ENCODE measurements at regions not wholly inside any gene's neighbourhood (a gene's known extent, or its start where the extent isn't known, plus 50 kb on each side); places are given as distances from the start of the nearest gene placed in this dataset.

DNA sequence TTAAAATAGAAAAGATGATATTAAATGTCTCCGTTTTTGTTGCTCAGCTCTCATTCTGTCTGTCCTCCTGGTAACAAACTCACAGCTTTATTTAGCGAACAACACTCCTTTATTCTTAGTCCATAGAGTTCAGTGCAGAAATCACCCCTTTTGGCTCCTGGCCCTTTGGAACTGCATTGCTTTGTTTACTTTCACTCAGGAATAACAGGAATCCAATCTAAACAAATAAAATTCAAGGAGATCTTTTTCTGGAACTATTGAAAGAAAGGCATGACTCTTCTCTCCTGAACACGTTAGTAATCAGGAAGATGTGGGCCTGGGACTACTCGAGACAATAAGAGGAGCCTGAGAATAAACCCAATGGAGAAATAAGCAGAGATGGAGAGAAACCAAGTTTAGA, 409.2 kb downstream of the DIPK2A start:
- DNase-seq (ENCODE audit: low spot score): no peak

DNA sequence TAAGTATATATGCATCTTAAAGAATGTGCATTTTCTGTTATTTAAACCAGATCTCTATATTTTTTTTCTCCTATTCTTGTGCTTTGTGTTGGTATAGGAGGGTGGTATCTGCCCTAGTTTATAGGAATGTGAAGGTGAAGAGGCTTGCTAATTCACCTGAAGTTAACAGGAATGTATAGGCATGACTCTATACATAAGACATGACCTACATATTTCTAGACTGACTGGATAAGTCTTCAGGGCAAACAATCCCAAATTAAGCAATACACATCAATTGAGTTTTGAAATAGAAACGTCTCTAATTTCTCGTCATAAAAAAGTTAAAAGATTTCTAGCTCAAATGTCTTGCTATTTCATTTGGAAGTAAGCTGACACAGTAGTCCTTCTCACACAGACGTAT, 410.0 kb downstream of the DIPK2A start:
- DNase-seq (ENCODE audit: low spot score): no peak

DNA sequence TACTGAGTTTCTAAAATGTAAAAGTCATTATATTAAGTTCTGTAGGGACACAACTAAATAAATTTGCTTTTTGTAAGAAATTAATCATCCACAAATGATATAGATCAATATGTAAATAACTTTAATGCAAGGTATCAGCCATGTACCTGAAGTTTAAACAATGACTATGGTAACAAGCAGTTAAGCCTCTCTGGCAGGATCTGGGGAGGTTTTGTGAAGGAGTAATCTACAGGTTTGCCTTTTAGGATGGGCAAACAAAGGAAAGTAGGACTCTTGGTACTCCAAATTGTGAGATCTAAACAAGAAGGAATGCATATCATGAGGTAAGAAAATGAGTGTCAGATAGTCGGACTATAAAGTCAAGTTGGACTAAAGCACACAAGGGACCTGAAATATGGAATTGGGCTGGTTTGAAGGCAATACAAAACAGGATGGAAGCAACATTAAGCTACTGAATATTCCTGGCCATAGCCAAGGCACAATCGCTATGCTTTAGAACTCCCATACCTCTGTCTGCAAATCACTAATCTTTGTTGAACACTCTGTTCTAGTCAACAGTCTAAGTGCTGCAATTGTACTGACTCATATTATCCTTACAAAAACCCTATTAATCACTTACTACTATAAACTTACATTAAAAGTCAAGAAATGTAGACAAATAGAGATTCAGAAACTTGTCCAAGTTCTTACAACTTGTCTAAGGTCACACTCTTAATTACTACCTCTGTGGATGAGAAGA, 412.8 kb downstream of the DIPK2A start:
- no peak for DNase-seq (ENCODE audit: low spot score)

DNA sequence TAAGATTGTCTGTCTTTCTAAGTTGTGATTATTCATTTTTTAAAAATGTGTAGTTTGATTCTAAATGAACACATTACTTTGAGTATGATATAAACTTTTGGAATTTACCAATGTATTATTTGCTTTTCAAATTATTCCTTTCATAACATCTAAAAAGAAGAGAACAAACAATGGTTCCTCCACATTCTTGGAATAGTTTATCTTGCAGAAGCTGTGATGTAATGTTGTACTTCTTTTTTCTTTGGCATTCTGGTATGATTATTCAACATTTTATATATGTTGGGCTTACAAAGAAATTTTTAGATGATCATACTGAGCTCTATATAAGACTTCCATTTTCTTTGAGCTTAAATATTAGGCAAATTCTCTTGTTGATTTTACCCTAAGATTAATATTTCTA, 419.2 kb downstream of the DIPK2A start:
- no peak for DNase-seq (ENCODE audit: low spot score)

DNA sequence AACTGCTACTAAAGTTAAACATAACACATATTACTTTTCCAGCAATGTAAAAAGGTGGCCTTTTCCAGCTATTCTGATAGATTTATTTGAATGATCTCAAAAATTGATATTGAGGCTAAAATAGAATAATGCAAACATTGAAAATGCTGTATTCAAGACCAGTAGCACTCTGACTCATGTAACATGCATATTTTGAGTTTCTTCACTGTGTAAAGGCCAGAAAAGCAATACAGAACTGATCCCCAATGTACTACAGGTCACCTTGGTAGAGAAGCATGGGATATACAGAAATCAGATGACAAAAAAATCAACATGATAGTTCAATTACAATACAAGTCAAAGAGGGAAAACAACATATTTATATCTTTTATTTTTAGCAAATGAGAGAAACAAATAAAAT, 419.6 kb downstream of the DIPK2A start:
- DNase-seq (ENCODE audit: low spot score): no peak

DNA sequence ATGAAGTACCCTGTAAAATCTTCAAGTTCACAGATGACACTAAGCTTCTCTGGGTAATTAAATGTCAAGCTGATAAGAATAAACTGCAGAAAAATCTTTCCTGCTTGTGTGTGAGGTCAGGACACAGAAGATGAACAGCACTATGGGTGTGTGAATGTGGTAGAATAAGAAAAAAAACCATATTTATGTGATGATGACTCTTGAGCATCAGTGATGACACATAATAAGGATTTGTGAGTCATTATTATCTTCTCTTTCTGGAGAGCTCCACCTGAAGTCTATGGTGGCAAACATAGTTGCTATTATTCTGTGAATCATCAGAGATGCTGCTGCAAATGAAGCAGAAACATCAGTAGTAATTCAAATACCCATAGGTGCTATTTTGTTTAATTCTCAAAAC, 422.4 kb downstream of the DIPK2A start:
- no peak for DNase-seq (ENCODE audit: low spot score)

DNA sequence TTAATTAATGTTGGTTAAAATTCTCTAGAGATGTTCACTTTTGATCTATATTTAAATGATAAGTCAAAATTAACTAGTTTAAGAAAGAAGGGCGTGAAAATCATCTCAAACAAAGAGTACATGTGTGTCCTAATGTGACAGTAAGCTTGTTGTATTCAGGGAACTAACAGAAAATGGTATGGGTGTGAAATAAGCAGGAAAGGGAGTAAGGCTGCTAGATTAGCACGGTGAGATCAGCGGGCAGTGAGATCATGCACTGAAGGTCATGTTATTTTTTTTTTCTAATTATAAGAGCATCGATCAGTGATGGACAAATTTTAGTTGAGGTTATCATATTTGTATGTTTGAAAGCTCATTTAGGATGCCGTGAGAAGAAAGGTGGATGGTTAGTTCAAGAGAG, 430.8 kb downstream of the DIPK2A start:
- DNase-seq (ENCODE audit: low spot score): no peak

DNA sequence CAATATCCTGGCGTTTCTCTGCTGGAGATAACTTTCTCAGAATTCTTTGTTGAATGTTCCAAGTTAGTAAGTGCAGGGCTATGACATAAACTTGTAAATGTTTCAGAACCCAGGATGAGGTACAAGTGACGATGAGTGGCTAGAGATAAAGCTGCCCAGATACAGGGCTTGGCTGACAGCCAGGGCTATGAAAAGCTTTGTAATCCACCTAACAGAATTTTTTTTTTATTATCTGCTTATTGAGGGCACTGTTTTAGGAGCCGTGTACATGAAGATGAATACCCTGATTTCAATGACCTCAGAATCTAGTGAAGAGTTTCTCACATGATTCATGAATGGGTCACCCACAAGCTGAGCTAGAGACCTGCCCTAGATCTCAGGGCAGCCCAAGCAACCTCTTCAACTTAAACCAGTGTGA, 431.4 kb downstream of the DIPK2A start:
- no peak for DNase-seq (ENCODE audit: low spot score)

DNA sequence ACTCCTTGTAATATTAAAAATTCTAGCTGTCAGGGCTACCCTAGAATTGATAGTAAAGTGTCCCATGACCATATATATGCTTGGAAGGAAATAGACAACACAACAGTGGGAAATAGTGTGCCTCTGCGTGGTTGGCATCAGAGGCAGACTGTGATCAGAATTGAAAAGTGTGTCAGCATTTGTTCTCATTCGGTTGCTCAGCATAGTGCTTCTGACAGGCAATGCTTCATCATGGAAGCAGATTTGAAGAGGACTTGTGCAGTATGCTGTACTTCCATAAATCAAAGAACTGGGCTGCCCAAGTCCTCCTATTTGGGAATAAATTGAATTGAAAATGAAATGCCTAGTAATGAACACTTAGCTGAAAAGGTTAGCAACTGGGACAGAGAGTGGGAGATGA, 435.7 kb downstream of the DIPK2A start:
- no peak for DNase-seq (ENCODE audit: low spot score)

DNA sequence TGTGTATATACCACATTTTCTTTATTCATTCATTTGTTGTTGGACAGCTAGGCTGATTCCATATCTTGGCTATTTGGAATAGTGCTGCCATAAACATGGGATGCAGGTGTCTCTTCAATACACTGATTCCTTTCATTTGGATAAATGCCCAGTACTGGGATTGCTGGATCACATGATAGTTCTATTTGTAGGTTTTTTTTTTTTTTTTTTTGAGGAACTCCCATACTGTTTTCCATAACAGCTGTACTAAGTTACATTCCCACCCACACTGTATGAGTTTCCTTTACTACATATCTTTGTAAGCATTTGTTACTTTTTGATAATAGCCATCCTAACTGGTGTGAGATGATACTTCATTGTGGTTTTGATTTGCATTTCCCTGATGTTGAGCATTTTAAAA, 437.7 kb downstream of the DIPK2A start:
- no peak for DNase-seq (ENCODE audit: low spot score)

DNA sequence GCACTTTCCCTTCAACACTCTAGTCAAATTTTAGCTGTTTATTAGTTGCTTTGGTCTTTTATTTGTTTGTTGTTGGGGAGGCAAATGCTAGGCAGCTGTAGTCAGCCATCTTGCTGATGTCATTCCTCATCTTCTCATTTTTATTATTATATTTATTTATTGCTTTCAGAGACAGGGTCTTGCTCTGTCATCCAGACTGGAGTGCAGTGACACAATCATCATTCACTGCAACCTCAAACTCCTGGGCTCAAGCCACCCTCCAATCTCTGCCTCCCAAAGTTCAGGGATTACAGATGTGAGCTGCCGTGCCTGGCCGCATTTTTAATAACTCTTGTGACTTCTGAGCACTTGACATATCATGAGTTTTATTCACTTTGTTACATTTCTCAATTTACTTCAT, 441.4 kb downstream of the DIPK2A start:
- no peak for DNase-seq (ENCODE audit: low spot score)

DNA sequence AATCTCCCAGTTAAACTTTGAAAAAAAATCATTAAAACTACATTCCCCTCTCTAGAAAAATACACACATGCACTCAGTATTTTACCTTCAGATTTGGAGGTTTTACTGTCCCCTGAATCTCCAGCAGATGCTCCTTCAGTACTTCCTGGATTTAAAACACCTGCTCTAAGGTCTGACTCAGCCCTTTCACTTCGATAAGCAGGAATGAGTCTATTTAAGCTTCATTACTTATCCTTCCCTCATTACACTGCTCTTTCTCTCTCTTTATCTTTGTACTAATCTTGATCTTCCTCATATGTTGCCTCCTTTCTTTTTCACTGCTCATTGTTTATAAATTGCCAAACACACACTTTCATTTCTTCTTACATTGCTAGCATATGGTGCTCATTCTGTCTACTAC, 443.9 kb downstream of the DIPK2A start:
- DNase-seq (ENCODE audit: low spot score): no peak

DNA sequence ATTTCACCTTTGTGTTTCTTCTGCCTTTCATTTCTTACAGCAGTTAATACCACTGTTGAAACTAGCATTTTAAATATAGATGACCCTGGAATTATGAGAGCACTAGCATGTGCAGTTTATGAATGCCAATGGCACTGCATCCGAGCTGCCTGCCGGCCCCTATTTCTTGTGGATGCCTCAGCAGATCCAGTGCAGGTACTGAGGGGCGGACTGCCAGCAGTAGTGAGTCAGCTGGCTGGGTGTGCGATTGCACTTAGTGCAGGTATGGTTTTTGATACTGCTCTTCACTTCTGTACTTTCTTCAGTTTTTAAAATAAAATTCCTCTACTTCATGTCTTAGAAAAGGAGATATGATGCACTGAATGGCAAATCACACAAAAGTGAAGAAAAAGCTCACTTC, 453.0 kb downstream of the DIPK2A start:
- DNase-seq (ENCODE audit: low spot score): no peak

DNA sequence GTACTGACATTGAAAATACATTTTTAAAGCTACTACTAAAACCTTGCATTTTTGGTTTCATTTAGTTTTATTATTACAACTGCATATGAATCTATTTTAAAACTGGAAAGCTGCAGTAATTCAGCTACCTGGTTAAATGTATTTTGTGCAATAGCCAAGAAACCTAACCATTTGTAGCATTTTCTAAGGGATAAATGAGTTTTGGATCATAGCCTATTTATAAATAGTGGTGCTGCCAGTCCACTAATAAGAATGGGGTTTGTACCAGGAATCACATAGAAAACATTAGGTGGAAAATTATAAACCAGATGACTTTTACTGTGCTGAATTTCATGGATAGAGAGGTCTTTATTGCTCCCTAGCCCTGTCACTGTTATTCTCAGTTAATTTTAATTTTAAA, 454.7 kb downstream of the DIPK2A start:
- no peak for DNase-seq (ENCODE audit: low spot score)

DNA sequence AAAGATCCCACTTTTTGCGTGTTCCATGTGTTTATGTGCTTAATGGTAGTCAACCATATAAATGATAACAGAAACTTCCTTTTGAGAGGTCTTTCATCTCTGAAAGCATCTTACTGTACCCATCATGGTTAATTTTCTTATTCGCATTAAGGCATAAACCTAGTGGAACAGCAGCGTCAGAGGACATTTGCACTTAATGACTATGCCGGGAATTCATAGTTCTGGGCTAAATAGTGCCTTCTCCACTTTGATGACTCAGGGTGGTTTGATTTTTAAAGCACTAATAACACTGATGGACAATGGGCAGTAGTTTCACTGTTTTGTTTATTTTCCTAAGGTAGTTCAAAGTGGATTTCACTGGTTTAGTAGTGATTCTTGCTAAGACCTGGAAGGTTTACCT, 455.3 kb downstream of the DIPK2A start:
- no peak for DNase-seq (ENCODE audit: low spot score)

DNA sequence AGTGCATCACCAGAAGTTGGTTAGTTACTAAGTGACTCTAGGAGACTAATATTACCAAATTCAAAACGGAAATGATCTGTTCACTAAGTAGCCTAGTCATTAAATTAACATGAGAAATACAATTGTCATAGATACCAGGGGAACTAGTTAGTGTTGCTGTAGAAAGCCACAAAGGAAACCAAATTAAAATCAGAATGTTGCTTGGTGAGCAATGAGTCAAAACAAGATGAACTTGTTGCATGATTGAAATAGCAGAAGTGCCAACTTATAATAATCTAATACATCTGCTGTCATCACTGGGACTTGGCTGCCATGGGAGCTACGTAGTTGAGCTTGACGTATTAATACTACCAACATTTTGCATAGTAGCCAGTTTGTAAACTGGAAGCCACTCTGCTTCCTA, 458.1 kb downstream of the DIPK2A start:
- no peak for DNase-seq (ENCODE audit: low spot score)

DNA sequence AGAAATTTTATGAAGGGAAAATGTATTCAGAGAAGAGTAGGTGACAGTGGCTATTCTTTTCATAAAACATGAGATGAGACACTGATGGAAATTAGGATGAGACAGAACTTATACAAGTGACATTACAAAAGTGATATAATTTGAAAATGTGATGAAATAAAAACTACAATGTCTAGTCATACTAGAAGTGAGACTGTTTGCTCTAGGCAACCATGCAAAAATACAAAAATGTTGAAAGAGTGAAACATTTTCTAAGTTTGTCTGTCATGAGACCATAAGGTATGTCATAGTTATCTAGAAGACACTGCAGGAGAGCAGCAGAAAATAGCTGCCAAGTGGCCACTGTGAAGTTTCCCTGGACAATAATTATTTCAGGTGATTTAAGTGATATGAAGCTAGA, 459.5 kb downstream of the DIPK2A start:
- DNase-seq (ENCODE audit: low spot score): no peak

DNA sequence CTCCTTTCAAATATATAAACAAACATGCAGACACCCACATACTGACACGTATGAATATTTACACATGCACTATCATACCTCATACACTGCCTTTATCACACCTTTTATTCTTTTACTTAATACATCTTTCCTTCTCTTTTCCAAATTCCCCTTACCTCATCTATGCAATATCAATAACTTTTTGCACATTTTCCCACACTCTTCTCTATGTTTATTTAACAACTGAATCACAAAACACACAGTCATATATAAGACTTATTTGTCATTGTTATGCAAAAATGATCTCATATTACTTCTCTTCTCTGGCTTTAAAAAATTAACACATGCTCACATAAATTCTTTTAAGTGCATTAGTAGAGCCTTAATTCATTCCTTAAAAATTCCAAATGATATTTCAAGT, 461.4 kb downstream of the DIPK2A start:
- DNase-seq (ENCODE audit: low spot score): no peak

DNA sequence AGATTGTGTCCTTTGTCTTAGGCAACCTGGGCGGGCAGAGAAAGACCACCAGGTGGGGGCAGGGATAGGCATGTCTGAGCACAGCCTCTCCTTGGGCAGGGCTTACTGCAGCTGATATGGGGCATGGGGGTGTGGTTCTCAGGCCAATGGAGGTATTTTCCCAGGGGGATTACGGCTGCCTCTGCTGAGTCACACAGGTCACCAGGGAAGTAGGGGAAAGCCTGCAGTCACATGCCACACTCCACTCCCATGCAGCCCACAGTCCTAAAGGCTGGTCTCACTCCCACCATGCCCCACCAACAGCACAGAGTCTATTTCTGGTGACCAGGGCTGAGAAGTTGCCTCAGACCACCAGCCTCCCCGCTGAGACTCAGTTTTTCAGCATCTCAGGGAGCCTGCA, 466.4 kb downstream of the DIPK2A start:
- DNase-seq (ENCODE audit: low spot score): no peak

DNA sequence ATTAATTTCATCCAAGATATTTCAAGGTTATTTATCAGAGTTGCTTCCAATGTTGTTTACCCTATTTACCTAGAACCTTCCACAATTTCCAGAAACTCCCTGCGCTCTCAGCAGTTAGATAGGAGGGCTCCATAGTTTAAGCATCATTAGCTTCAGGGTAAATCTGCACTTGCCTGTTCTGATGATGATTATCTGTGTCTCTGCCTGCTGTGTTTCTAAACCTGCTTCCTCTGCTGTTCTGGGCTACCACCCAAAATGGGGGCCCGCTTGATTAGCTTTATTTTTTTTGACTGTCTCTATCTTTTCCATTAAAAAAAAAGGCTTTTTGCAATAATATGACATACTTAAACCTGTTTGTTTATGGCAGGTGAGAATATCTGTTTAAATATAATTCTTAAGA, 472.4 kb downstream of the DIPK2A start:
- DNase-seq (ENCODE audit: low spot score): no peak

DNA sequence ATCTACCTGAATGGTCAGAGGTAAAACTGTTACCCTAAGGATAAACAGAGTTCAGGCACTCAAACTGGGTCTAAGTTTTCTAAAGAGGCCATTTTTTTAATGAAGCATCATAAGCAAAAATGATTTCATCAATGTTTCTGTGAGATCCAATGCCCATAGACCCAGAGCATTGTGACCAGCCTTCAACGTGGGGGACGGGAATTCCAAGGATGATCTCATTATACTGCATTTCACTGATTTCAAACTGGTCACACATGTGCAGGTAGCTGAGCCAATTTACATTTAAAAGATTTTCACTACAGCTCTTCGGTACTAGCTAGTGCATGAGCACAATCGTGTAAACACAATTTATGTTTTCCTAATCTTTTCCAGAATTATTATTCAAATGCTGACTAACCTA, 472.9 kb downstream of the DIPK2A start:
- no peak for DNase-seq (ENCODE audit: low spot score)

DNA sequence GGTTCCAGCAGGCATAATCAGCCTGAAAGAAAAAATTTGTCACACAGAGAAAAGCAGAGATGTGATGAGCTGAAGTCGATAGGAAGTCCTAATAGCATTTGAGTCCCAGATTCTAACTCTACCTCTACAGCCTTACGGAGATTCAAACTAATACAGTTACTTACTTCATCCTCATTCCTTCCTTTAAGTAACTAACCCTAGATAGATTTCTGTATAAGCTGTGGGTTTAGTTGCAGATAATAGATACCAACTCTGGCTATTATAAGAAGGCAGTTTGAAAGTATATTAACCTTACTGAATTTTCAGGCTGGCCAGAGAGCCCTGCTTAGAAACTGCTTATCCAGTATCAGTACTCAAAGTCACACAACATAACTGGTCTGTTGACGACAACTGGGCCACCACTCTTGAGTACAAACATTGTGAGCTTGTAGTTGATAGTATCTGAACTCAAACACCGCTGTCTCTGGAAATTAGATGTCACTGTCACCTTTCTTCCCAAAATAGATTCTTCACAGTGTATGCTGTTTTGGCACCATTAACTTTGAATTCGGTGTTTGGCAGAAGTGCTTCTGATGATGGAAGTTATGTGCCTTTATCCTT, 484.3 kb downstream of the DIPK2A start:
- DNase-seq (ENCODE audit: low spot score): no peak

DNA sequence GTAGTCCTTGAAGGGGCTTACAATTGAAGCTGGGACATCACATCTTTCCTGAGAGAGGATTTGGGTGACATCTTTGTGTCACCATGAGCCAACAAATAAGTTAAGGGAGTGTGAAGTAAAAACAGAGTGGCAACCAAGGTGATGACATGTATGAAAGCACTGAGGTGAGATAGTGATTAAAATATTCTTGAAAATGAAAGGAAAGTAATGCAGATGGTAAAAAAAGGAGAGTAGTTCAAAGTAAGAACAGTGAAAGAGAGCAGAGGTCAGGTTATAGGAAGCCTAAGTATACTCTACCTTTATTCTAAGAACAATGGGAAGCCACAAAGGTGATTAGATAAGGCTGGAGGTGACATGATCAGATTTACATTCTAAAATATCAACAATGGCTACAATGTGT, 486.1 kb downstream of the DIPK2A start:
- no peak for DNase-seq (ENCODE audit: low spot score)

DNA sequence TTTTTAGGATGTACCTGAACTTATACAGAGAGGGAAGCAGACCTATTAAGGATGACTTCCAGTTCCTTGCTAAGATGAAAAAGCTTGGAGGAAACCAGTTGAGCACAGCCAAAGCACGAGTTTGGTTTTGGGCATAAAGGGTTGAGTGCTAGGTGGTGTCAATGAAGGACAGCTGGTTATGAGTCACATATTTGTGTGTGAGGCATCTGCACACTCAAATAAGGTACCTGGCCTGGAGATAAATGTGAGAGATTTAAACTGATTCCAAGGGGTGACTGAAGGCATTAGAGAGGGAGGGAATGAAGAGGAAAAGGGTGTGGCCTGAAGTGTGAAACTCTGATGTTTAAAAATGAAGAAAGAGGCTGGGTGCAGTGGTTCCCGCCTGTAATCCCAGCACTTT, 486.7 kb downstream of the DIPK2A start:
- DNase-seq (ENCODE audit: low spot score): no peak

Measured in SW480 (cell line).